ENCODE measurements at regions not wholly inside any gene's neighbourhood (a gene's known extent, or its start where the extent isn't known, plus 50 kb on each side); places are given as distances from the start of the nearest gene placed in this dataset.

- no peak for DNase-seq
These were observed 113.3 kb upstream of the CAND1 start for GRCh38 chr12:67155863-67156262.

GRCh38 chr12:67161322-67161918, 107.7 kb upstream of the CAND1 start:
- no peak for DNase-seq

GRCh38 chr12:67173258-67173657, 95.9 kb upstream of the CAND1 start:
- no peak for DNase-seq

- DNase-seq, result no peak
These were observed 86.6 kb upstream of the CAND1 start for GRCh38 chr12:67182551-67182950.

GRCh38 chr12:67193704-67194103, 75.5 kb upstream of the CAND1 start:
- DNase-seq, result no peak

- no peak for DNase-seq
These were observed 68.8 kb upstream of the CAND1 start for GRCh38 chr12:67200386-67200785.

- DNase-seq, result no peak
These were observed 67.0 kb upstream of the CAND1 start for GRCh38 chr12:67202011-67202677.

GRCh38 chr12:67202678-67203012, 66.5 kb upstream of the CAND1 start:
- no peak for DNase-seq

- no peak for DNase-seq
These were observed 60.7 kb upstream of the CAND1 start for GRCh38 chr12:67208281-67209067.

GRCh38 chr12:67211029-67211428, 58.1 kb upstream of the CAND1 start:
- no peak for DNase-seq

- no peak for DNase-seq
These were observed 57.7 kb upstream of the CAND1 start for GRCh38 chr12:67211494-67211893.

GRCh38 chr12:67217647-67218046, 51.5 kb upstream of the CAND1 start:
- no peak for DNase-seq

Data from T-helper 9 cell (primary cell).